Central memory CD8-positive, alpha-beta T cell (primary cell): ENCODE measurements at regions not wholly inside any gene's neighbourhood (a gene's known extent, or its start where the extent isn't known, plus 50 kb on each side); places are given as distances from the start of the nearest gene placed in this dataset.
"Not testable (repeated sequence)": the region's sequence is repeated elsewhere in the genome, so short reads cannot be mapped to it uniquely, and the experiment has no call there.

ENCODE experiments used
- ATAC-seq: fragments of 150-1000 bp; cut with Tn5 transposase; replicated peaks from 2 replicates; pipeline ENCODE4 v1.10.0; 2022; ENCODE audit warnings: mild to moderate bottlenecking, moderate FRiP score, moderate number of reproducible peaks; ENCODE audit not compliant: poor library complexity, severe bottlenecking; ENCODE audit errors: extremely low read depth
- DNase-seq, 2 donors: peaks; one replicate each; pipeline ENCODE4 v3.0.0; 2021; ENCODE audit warnings: low spot score in 2 of 2
- H3K27ac Mint-ChIP-seq: one replicate; pipeline ENCODE4 v1.8.0; 2022; ENCODE audit warnings: low read depth, mild to moderate bottlenecking, moderate library complexity, mixed read lengths
- H3K27me3 Mint-ChIP-seq: one replicate; pipeline ENCODE4 v1.8.0; 2022; ENCODE audit warnings: mixed read lengths
- H3K36me3 Mint-ChIP-seq: one replicate; pipeline ENCODE4 v1.8.0; 2022; ENCODE audit warnings: mild to moderate bottlenecking, moderate library complexity, mixed read lengths; ENCODE audit not compliant: insufficient read depth
- H3K4me1 Mint-ChIP-seq: one replicate; pipeline ENCODE4 v1.8.0; 2022; ENCODE audit warnings: mixed read lengths
- H3K4me3 Mint-ChIP-seq: one replicate; pipeline ENCODE4 v1.8.0; 2022; ENCODE audit warnings: mild to moderate bottlenecking, moderate library complexity, mixed read lengths
- H3K9me3 Mint-ChIP-seq: one replicate; pipeline ENCODE4 v1.8.0; 2022; ENCODE audit warnings: mixed read lengths

DNA sequence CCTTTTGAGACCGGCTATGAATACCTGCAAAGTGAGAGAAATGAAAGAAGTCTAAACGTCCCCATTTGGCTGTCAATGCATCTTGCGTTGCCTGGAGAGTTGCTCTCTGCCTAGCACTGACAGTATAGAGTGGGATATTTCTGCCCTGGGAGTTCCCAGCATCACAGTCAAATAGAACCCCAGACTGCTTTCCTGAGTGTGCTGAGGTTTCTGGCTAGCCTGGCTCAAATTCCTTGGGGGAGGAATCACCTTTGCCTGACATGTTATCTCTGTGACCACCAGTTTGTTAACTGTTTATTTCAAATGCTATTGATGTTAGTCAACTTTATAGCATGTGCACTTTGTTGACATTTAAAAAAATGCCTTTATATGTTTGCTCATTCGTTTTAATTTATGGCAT is 212.0 kb upstream of the FAM78B start:
- no peaks in the 10 kb centered on the region for H3K36me3 Mint-ChIP-seq
- peaks cover 15% of the 10 kb centered on the region for H3K27me3 Mint-ChIP-seq
- H3K4me1 Mint-ChIP-seq = no peaks in the 10 kb centered on the region
- H3K27ac Mint-ChIP-seq = no peak overlapping the region
- ATAC-seq (no peak), DNase-seq (no peak)
- no peaks in the 10 kb centered on the region for H3K9me3 Mint-ChIP-seq
- H3K4me3 Mint-ChIP-seq = no peak overlapping the region

DNA sequence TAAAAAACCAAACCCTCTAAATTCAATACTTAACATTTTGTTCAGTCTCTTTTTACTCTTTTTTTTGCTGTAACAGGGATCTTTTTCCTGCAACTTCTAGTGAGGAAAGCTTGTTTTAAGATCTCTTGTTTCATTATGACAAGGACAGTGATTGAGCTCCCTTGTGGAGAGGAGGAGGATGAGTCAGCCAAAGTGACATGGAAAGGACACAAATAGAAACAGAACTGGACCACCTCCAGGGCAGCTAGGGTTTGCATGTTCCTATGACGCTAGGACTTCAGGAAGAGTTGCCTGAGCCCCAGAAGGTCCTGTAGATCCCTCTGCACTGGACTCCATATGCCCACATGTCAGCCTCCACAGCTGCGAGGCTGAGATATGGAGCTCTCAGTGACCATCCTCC is 212.6 kb upstream of the FAM78B start:
- H3K36me3 Mint-ChIP-seq = no peaks in the 10 kb centered on the region
- no peaks in the 10 kb centered on the region for H3K9me3 Mint-ChIP-seq
- H3K27me3 Mint-ChIP-seq = peaks cover 15% of the 10 kb centered on the region
- H3K27ac Mint-ChIP-seq = no peak overlapping the region
- no peak for DNase-seq
- no peak for ATAC-seq
- H3K4me3 Mint-ChIP-seq = no peak overlapping the region
- no peaks in the 10 kb centered on the region for H3K4me1 Mint-ChIP-seq

DNA sequence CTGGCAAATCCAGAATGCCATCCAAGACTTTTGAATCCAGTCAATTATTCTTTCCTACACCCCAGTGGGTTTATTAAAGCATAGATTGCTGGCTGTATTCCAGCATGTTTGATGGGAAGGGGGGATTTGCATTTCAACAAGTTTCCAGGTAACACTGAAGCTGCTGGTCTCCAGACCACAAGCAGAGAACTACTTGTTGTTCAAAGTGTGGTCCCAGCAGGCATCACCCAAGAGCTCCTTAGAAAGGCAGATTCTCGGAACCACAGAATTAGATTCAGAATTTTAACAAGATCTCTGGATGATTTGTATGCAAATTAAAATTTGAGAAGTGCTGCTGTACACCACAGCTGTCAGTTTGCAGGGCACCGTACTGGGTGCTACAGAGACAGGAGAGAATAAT is 216.3 kb upstream of the FAM78B start:
- Mint-ChIP-seq H3K9me3 (no peaks in the 10 kb centered on the region), H3K27me3 (peaks cover 20% of the 10 kb centered on the region), H3K4me1 (no peaks in the 10 kb centered on the region), H3K4me3 (no peak overlapping the region), H3K36me3 (no peaks in the 10 kb centered on the region), H3K27ac (no peak overlapping the region)
- ATAC-seq (no peak), DNase-seq (no peak)

DNA sequence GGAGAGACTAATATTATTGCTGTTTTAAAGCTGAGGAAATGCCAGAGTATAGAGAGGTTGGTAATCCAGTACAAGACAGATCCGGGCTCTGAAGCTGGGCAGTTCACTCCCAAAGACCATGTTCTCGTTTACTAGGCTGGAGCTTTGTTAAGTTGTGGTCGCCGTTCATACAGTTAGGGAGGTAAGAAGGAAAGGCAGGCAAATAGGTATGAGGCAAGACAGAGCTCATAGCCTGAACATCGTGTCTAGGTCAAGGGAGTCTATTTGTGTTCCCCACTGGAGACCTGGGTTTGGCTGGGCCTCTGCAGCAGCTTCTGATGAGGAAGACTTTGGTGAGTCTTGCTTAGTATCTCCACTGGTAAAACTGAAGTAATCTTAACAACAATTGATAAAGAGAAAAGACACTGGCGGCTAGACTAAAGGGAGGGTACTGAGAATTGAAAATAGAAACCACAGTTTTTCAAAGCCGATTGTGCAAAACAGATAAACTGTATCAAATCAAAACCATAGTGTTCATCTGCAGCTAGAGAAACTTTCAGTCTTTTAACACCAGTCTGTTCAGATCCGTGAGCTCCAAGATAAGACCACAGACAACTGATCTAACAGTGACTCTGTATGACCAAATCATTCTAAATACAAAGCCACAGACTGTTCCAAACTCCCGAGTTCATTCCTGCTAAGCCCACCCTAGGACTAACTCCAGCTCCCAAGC is 217.0 kb upstream of the FAM78B start:
- H3K27ac Mint-ChIP-seq = no peak overlapping the region
- H3K4me1 Mint-ChIP-seq = no peaks in the 10 kb centered on the region
- DNase-seq (no peak), ATAC-seq (no peak)
- peaks cover 19% of the 10 kb centered on the region for H3K27me3 Mint-ChIP-seq
- H3K9me3 Mint-ChIP-seq = no peaks in the 10 kb centered on the region
- H3K36me3 Mint-ChIP-seq = no peaks in the 10 kb centered on the region
- H3K4me3 Mint-ChIP-seq = no peak overlapping the region

DNA sequence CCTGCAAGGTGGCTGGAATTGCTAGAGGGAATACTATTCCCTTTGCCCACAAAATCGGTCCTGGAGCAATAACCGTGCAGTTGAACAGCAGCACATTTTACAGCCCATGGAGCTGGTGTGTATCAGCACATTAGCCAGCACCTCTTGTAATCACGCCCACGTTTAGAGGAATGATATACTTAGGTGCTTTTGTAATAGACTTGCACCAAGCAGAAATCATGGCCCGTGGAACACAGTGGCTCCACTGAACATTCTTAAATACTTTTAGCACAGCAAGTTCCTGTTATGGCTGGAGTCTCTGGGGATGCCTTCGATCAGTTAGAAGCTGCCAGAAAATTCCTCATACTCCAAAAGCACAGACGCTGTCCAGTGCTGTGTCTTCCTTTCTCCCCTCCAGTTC is 218.1 kb upstream of the FAM78B start:
- Mint-ChIP-seq H3K4me1 (no peaks in the 10 kb centered on the region), H3K27me3 (peaks cover 19% of the 10 kb centered on the region), H3K27ac (no peak overlapping the region), H3K36me3 (no peaks in the 10 kb centered on the region), H3K9me3 (no peaks in the 10 kb centered on the region), H3K4me3 (no peak overlapping the region)
- ATAC-seq (no peak), DNase-seq (no peak)

DNA sequence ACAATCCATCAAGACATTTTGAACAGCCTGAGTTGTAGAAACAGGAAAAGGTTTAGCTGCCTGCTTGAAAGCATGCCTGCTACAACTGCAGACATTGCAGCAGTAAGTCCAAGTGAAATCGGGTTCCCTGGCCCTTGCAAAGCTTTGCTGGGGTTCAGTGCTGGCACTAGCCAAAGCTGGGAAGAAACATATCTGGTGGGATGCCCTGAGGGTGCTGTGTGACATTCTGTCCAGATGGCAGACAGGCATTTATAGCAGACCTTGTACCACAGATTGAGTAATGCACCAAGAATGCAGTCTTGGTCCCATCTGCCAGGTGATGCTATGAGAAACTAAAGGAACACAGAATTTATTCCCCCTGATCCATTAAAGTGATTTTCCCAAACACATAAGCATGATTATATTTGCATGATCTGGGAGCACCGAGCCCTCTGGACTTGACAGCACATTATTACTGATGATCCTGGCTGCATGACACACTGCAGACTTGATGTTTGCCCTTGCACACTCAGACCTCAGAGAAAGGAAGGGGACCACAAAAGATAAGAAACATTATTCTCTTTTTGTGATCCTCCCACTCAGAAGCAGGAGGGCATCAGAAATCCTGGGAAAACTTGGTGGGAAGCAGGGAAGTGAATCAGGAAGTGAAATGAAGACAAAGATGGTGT is 223.7 kb upstream of the FAM78B start:
- DNase-seq = no peak
- H3K27ac Mint-ChIP-seq = no peak overlapping the region

DNA sequence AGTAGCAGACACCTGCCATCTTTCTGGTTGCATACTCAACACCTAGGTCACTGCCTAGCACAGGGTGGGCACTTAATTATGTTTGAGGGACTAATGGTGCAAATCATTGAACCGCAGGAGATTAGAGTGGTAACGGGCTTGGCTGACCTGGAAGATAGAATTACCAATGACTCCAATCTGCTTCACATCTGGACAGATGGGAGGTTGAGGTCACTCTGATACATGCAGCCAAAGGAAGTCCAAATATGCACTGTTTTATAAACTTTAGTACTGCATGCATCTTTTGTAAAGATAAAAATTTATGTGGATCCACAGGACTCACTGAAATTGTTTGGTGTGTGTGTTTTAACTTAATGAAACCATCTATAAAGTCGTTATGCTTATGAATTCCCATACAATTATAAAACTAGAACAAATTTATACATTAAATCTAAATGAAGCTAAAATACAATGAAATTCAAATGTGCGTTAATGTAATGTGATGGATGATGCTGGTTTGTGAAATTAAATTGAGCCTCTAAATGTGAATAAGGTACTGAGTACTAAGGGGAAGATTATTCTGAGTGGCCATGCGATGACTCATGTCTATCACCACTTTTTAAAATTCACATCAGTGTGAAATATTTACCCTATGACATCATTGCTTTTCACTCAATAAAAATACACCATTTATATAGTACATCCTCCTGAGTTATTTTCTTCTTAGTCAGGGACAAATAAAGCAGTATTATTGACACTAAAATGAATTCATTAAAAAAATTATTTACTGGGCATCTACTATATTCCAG is 224.7 kb upstream of the FAM78B start:
- no peak overlapping the region for H3K4me3 Mint-ChIP-seq
- no peak overlapping the region for H3K27ac Mint-ChIP-seq
- no peaks in the 10 kb centered on the region for H3K4me1 Mint-ChIP-seq
- no peaks in the 10 kb centered on the region for H3K9me3 Mint-ChIP-seq
- no peaks in the 10 kb centered on the region for H3K27me3 Mint-ChIP-seq
- ATAC-seq (no peak), DNase-seq (no peak)
- no peaks in the 10 kb centered on the region for H3K36me3 Mint-ChIP-seq

More for the DNA sequence above, 223.7 kb upstream of the FAM78B start:
- H3K36me3 Mint-ChIP-seq = no peaks in the 10 kb centered on the region
- no peaks in the 10 kb centered on the region for H3K9me3 Mint-ChIP-seq
- H3K27me3 Mint-ChIP-seq = peaks cover 2% of the 10 kb centered on the region
- no peak for ATAC-seq
- H3K4me3 Mint-ChIP-seq = no peak overlapping the region
- no peaks in the 10 kb centered on the region for H3K4me1 Mint-ChIP-seq

DNA sequence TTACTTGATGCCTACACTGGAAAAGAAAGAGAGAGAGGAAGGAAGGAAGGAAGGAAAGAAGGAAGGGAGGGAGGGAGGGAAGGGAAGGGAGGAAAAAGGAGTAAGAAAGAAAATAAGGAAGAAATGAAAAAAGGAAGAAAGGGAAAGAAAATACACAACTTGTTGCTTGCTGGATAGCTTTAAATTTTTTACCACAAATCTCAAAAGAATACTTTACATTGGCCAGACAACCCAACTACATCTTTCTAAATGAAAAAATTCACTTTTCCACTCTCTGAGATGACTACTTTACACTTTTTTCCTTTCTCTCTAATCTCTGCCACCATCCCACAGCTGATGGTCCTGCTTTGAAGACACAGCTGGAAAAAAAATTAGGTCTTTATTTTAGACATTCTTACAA is 228.9 kb upstream of the FAM78B start:
- Mint-ChIP-seq H3K4me1 (no peaks in the 10 kb centered on the region), H3K27me3 (no peaks in the 10 kb centered on the region), H3K27ac (no peak overlapping the region), H3K4me3 (no peak overlapping the region), H3K36me3 (no peaks in the 10 kb centered on the region), H3K9me3 (no peaks in the 10 kb centered on the region)
- DNase-seq = no peak
- no peak for ATAC-seq

DNA sequence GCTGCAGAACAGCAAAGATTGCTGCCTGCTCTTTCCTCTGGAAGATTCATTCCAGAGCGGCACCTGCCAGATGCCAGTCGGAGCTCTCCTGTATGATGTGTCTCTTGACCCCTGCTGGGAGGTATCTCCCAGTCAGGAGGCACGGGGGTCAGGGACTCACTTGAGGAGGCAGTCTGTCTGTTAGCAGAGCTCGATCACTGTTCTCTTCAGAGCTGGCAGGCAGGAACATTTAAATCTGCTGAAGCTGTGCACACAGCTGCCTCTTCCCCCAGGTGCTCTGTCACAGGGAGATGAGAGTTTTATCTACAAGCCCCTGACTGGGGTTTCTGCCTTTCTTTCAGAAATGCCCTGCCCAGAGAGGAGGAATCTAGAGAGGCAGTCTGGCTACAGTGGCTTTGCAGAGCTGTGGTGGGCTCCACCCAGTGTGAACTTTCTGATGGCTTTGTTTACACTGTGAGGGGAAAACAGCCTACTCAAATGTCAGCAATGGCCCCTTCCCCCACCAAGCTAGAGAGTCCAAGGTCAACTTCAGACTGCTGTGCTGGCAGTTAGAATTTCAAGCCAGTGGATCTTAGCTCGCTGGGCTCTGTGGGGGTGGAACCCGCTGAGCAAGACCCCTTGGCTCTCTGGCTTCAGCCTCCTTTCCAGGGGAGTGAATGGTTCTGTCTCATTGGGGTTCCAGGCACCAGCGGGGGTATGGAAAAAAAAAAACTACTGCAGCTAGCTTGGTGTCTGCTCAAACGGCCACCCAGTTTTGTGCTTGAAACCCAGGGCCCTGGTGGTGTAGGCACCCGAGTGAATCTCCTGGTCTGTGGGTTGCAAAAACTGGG is 242.7 kb upstream of the FAM78B start:
- not testable (repeated sequence) for ATAC-seq

DNA sequence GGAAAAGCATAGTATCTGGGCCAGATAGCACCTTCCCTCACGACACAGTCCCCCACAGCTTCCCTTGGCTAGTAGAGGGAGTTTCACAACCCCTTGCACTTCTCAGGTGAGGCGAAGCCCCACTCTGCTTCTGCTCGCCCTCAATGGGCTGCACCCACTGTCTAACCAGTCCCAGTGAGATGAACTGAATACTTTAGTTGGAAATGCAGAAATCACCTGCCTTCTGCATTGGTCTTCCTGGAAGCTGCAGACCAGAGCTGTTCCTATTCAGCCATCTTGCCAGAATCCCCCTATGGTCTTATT is 243.2 kb upstream of the FAM78B start:
- DNase-seq = no peak
- no peak overlapping the region for H3K27ac Mint-ChIP-seq
- no peak overlapping the region for H3K4me3 Mint-ChIP-seq
- peaks cover 53% of the 10 kb centered on the region for H3K27me3 Mint-ChIP-seq
- H3K4me1 Mint-ChIP-seq = no peaks in the 10 kb centered on the region
- peaks cover 21% of the 10 kb centered on the region for H3K9me3 Mint-ChIP-seq
- no peaks in the 10 kb centered on the region for H3K36me3 Mint-ChIP-seq
- no peak for ATAC-seq

More for the DNA sequence above, 242.7 kb upstream of the FAM78B start:
- not testable (repeated sequence) for H3K27ac Mint-ChIP-seq, DNase-seq, H3K4me3 Mint-ChIP-seq, H3K36me3 Mint-ChIP-seq, H3K4me1 Mint-ChIP-seq
- peaks cover 21% of the 10 kb centered on the region for H3K9me3 Mint-ChIP-seq
- peaks cover 47% of the 10 kb centered on the region for H3K27me3 Mint-ChIP-seq

DNA sequence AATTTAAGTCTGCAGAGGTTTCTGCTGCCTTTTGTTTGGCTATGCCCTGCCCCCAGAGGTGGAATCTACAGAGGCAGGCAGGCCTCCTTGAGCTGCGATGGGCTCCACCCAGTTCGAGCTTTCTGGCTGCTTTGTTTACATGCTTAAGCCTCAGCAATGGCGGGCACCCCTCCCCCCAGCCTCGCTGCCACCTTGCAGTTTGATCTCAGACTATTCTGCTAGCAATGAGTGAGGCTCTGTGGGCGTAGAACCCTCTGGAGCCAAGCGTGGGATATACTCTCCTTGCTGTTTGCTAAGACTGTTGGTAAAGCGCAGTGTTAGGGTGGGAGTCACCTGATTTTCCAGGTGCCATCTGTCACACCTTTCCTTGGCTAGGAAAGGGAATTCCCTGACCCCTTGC is 250.0 kb upstream of the FAM78B start:
- H3K36me3 Mint-ChIP-seq, H3K4me1 Mint-ChIP-seq, ATAC-seq, H3K27ac Mint-ChIP-seq, H3K4me3 Mint-ChIP-seq, DNase-seq: not testable (repeated sequence)
- Mint-ChIP-seq H3K9me3 (peaks cover 10% of the 10 kb centered on the region), H3K27me3 (peaks cover 63% of the 10 kb centered on the region)

DNA sequence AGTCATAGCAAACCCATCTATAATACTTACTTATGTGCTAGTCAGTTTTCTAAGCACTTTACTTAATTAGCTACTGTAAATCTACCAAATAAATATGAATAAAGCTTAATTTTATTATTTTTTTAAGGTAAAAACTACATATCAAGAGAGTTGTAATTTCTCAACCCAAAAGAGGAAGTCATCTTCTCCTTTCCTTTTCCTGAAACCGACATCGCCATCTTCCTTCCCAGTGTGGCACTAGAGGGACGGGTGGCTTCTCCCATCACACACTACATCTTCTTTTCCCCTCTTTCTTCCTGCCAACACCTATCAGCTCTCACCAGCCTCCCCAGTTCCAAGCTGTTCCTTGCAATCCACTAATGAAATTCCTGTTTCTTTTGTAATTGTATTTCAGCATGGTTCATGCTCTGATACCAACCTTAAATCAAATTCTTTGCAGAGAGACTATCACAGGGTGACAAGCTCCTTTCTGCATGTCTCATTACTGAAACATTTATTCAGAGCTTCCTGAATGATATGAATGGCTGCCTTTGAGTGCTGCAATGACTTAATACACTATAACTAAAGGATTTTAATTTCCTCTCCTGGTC is 251.6 kb upstream of the FAM78B start:
- ATAC-seq (no peak), DNase-seq (no peak)
- H3K9me3 Mint-ChIP-seq = peaks cover 10% of the 10 kb centered on the region
- H3K4me1 Mint-ChIP-seq = no peaks in the 10 kb centered on the region
- H3K27ac Mint-ChIP-seq = no peak overlapping the region
- peaks cover 63% of the 10 kb centered on the region for H3K27me3 Mint-ChIP-seq
- peaks cover 2% of the 10 kb centered on the region for H3K36me3 Mint-ChIP-seq
- no peak overlapping the region for H3K4me3 Mint-ChIP-seq
